ENCODE measurements at regions not wholly inside any gene's neighbourhood (a gene's known extent, or its start where the extent isn't known, plus 50 kb on each side); places are given as distances from the start of the nearest gene placed in this dataset.
"Not testable (repeated sequence)": the region's sequence is repeated elsewhere in the genome, so short reads cannot be mapped to it uniquely, and the experiment has no call there.

- DNase-seq (ENCODE audit: low spot score): no peak
Measured at GRCh38 chr10:6803427-6803783, 223.3 kb upstream of the PRKCQ start.

GRCh38 chr10:6802759-6803426 is 222.8 kb upstream of the PRKCQ start:
- no peak for DNase-seq (ENCODE audit: low spot score)

GRCh38 chr10:6796231-6796630 is 216.2 kb upstream of the PRKCQ start:
- DNase-seq (ENCODE audit: low spot score): no peak

- no peak for DNase-seq (ENCODE audit: low spot score)
Measured at GRCh38 chr10:6795541-6795940, 215.5 kb upstream of the PRKCQ start.

GRCh38 chr10:6794841-6795240 is 214.8 kb upstream of the PRKCQ start:
- not testable (repeated sequence) for DNase-seq (ENCODE audit: low spot score)

GRCh38 chr10:6794441-6794840 is 214.4 kb upstream of the PRKCQ start:
- DNase-seq (ENCODE audit: low spot score): no peak

GRCh38 chr10:6788731-6789130 is 208.7 kb upstream of the PRKCQ start:
- no peak for DNase-seq (ENCODE audit: low spot score)

GRCh38 chr10:6788231-6788630 is 208.2 kb upstream of the PRKCQ start:
- no peak for DNase-seq (ENCODE audit: low spot score)

GRCh38 chr10:6787718-6788117 is 207.6 kb upstream of the PRKCQ start:
- DNase-seq (ENCODE audit: low spot score): no peak

GRCh38 chr10:6787091-6787490 is 207.0 kb upstream of the PRKCQ start:
- no peak for DNase-seq (ENCODE audit: low spot score)

GRCh38 chr10:6786579-6787031 is 206.5 kb upstream of the PRKCQ start:
- DNase-seq (ENCODE audit: low spot score): peak; percentile 45

- not testable (repeated sequence) for DNase-seq (ENCODE audit: low spot score)
Measured at GRCh38 chr10:6784429-6784828, 204.4 kb upstream of the PRKCQ start.

GRCh38 chr10:6783471-6783870 is 203.4 kb upstream of the PRKCQ start:
- no peak for DNase-seq (ENCODE audit: low spot score)

GRCh38 chr10:6782378-6782777 is 202.3 kb upstream of the PRKCQ start:
- DNase-seq (ENCODE audit: low spot score): no peak

GRCh38 chr10:6781133-6781770 is 201.2 kb upstream of the PRKCQ start:
- DNase-seq (ENCODE audit: low spot score): no peak

- DNase-seq (ENCODE audit: low spot score): no peak
Measured at GRCh38 chr10:6780008-6780677, 200.1 kb upstream of the PRKCQ start.

GRCh38 chr10:6778992-6779701 is 199.1 kb upstream of the PRKCQ start:
- DNase-seq (ENCODE audit: low spot score): peak; percentile 98

- DNase-seq (ENCODE audit: low spot score): no peak
Measured at GRCh38 chr10:6776170-6776569, 196.1 kb upstream of the PRKCQ start.

GRCh38 chr10:6774406-6774805 is 194.3 kb upstream of the PRKCQ start:
- DNase-seq (ENCODE audit: low spot score): no peak

GRCh38 chr10:6771331-6771730 is 191.3 kb upstream of the PRKCQ start:
- DNase-seq (ENCODE audit: low spot score): no peak

- DNase-seq (ENCODE audit: low spot score): peak; percentile 68
Measured at GRCh38 chr10:6770846-6771245, 190.8 kb upstream of the PRKCQ start.

- DNase-seq (ENCODE audit: low spot score): no peak
Measured at GRCh38 chr10:6769704-6770417, 189.8 kb upstream of the PRKCQ start.
